Activated CD4-positive, CD25-positive, alpha-beta regulatory T cell treated with anti-CD3 and anti-CD28 coated beads, Interleukin-2, amount 50 U/mL, for 16 hours (primary cell): ENCODE measurements at regions not wholly inside any gene's neighbourhood (a gene's known extent, or its start where the extent isn't known, plus 50 kb on each side); places are given as distances from the start of the nearest gene placed in this dataset.

Experiments
- DNase-seq: peaks from one replicate; pipeline ENCODE4 v3.0.0-alpha.2; 2020; ENCODE audit warnings: low read depth, low spot score

DNA sequence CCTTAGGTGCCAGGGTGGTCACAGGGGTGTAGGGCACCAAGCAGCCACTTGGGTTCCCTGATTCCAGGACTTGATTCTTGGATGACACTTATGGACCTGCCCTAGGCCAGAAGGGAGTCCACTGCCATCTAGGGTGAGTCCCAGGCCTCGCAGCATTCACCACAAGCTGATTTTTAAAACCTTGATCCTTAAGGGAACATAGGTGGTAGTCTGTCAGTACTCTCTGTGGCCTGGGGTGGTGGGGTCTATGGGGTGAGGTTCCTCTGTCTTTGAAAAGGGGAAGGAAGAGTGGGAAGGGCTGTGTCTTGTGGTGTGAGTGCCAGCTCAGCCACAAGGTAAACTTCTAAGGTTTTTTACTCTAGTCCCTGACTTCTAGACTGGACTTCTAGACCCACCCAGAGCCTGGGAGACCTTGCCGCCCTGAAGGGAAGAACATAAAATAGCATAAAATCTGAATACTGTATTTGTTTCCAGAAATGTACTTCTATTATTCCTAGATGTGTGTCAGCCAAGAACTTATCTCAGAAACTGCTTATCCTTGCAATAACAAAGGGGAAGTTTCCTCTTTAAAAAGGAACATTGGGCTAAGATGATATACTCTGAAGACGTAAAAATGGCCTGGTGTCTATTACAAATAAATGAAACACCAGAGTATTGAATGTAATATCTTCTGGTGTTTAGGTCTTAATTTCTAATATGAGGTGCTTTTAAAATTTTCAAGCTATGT lies 757.3 kb downstream of the LTN1 start:
- DNase-seq = no peak

GRCh38 chr21:28234326-28234725 lies 758.4 kb downstream of the LTN1 start:
- no peak for DNase-seq

DNA sequence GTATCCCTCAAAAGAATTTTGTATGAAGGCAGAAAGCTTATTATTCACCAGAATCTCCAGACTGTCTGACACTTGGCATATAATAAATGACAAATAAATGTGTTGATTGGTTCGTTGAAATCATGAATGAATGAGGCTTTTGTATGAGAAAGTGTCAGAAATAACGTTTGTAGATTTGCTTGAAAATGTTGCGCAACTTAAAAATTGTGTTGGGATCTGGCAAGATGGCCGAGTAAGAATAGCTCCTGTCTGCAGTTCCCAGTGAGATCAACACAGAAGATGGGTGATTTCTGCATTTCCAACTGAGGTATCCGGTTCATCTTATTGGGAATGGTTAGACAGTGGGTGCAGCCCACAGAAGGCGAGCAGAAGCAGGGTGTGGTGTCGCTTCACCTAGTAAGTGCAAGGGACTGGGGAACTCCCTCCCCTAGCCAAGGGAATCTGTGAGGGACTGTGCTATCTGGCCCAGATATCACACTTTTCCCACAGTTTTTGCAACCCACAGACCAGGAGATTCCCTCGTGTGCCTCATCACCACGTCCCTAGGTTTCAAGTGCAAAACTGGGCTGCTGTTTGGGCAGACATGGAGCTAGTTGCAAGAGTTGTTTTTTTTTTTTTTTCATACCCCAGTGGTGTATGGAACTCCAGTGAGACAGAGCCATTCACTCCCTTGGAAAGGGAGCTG lies 759.0 kb downstream of the LTN1 start:
- DNase-seq = no peak

DNA sequence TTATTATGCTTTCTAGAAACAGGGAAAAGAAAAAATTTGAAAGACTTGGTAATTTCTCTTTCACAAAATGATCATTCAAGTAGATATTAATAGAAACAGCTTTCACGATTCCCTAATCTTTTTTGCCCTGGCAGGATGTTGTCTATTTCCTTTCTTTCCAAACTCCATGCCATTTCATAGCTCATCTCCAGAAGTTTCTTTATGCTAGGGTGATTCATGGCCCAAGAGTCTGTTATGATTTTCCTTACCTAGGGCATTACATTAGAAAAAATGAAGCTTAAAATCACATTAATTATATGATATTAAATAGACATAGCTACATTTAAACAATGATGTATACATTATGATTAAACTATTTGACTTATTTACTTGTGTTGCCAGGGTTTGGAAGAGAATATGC lies 762.1 kb downstream of the LTN1 start:
- no peak for DNase-seq

GRCh38 chr21:28229814-28230213 lies 762.9 kb downstream of the LTN1 start:
- no peak for DNase-seq

GRCh38 chr21:28228636-28228995 lies 764.1 kb downstream of the LTN1 start:
- DNase-seq = no peak

GRCh38 chr21:28227881-28228635 lies 764.6 kb downstream of the LTN1 start:
- DNase-seq = no peak

- DNase-seq = no peak
Observed at GRCh38 chr21:28226563-28226962, 766.1 kb downstream of the LTN1 start.

DNA sequence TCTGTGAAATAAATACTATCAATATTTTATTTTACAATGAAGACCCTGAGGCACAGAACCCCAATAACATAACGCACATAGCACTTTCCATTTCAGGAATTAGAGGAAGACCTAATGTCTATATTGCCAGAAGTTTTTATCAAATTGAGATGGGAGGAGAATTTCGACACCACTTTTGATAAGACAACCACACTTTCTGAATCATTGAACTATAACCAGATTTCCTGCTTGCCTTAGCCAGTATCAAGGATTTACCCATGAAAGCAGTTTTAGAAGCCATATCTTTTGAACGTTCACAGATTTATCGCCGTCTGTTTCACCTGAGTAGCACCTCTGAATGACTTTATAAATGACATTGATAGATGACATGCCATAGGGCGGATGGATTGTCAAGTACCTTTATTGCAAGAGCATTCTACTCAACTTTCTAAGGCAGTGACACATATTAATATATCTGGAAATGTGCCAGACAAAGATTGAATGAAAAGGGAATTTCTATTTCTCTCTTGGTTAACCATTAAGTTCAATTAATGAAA lies 768.4 kb downstream of the LTN1 start:
- no peak for DNase-seq

DNA sequence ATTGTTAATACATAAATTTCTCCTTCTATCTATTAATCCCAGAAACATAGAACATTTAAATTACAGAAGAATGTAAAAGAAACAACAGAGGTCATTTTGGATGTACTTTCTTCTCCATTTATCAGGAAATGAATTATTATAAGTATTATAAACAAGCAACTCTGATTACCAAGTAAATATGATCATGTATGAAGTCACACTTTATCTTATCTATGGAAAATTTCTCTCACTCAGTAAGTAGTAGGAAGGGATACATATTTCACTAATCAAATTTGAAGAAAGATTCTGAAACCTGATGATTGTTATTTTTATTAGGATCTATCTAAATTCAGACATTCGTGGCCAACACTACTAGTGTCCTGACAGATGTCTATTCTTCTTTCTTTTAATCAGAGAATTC lies 770.7 kb downstream of the LTN1 start:
- no peak for DNase-seq

GRCh38 chr21:28220680-28221079 lies 772.0 kb downstream of the LTN1 start:
- DNase-seq = no peak

- no peak for DNase-seq
Observed at GRCh38 chr21:28216976-28217523, 775.6 kb downstream of the LTN1 start.

- no peak for DNase-seq
Observed at GRCh38 chr21:28215214-28215954, 777.3 kb downstream of the LTN1 start.

GRCh38 chr21:28214786-28215185 lies 777.9 kb downstream of the LTN1 start:
- no peak for DNase-seq

DNA sequence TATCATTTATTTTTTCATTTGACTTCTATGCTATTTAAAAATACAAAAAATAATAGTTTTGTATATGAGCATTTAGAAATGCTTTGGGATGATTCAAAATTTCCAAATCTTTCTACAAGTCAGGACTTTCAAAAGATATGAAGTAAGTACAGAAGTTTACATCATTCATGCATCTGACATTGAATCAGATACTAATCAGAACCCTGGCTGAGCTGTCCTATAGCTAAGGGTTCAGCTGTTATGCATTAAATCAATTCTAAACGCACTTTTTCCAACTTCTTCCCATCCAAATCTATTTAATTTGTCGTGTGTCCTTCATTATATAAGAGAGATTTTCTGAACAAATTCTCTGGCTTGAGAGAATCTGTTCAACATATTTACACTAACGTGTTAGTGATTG lies 779.4 kb downstream of the LTN1 start:
- DNase-seq = no peak

DNA sequence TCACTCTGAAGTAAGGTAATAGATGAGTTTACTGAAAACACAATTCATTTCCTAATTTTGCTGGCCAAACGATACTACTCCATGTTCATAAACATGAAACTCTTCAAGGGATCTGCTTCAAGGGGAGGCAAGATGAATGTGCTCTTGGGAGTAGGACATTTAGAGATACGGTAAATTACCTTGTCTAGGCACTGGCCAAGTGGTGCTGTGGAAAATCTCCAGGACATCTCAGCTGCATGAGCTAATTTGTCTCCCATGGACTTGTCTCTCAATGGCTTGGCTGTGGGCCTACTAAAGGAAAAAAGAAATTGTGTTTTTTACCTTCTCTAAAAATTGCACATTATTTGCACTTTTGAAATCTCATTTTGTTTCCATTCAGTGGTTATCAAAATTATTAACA lies 780.6 kb downstream of the LTN1 start:
- DNase-seq = no peak

DNA sequence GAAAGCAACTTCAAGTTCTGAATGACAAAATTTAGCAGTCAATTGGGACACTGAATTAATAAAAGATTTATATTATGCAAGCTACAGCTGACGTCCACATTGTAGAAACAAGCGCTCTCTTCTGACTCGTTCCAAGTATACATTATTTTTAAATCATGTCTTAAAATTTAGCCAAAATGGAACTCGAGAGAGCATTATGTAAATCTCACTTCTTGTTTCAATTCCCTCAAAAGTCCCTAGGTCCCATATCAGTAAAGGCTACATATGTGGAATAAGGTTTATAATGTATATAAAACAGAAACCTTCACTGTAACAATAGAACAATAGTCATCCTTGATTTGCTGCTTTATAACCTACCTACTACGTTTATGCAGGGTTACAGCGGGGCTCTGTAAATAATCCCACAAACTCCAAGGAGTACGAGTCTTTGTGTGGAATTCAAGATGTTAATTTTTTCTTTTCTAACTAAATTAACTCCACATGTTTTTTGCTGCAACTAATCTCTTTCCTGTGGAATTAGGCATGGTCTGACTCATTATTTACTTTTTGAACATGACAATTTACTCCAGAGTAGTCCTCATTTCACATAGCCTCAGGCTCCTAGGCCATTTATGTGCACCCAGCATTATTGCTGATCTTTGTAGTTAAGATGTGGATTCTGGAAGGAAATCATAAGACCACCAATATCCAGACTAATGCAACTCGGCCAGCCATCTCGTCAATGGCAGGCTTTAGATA lies 785.1 kb downstream of the LTN1 start:
- DNase-seq = no peak

- DNase-seq = no peak
Observed at GRCh38 chr21:28200726-28201125, 792.0 kb downstream of the LTN1 start.

- no peak for DNase-seq
Observed at GRCh38 chr21:28196981-28197380, 795.7 kb downstream of the LTN1 start.

- DNase-seq = no peak
Observed at GRCh38 chr21:28193189-28193588, 799.5 kb downstream of the LTN1 start.

DNA sequence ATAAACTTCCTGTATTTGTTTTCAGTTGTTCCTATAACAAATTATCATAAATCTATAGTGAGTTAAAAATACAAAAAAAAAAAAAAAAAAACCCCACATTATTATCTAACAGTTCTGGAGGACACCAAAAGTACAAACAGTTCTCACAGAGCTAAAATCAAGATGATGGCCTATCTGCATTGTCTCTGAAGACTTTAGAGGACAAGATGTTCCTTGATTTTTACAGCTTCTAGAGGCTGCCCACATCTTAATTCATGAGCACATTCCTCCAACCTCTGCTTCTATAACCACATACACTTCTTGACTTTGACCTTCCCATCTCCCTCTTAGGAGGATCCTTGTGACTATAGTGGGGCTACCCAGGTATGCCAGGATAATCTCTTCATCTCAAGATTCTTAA lies 806.1 kb downstream of the LTN1 start:
- DNase-seq = no peak
